HepG2 (cell line): ENCODE measurements at regions not wholly inside any gene's neighbourhood (a gene's known extent, or its start where the extent isn't known, plus 50 kb on each side); places are given as distances from the start of the nearest gene placed in this dataset.

ENCODE experiments used
- FOXA1 ChIP-seq, 2 experiments: fragments of 450-650 bp in 1 of 2; sonication (generic) in 1 of 2; formaldehyde crosslinking in 1 of 2; IDR thresholded peaks; 2 replicates each; pipeline versions ENCODE4 v1.4.0 to v1.6.1; 2016 to 2020; ENCODE audit warnings: missing genetic modification reagents in 1 of 2
- FOXK1 ChIP-seq: sonication (generic); formaldehyde crosslinking; IDR thresholded peaks from 2 replicates; pipeline ENCODE4 v1.4.0; 2020; ENCODE audit warnings: low read depth, missing genetic modification reagents, borderline replicate concordance
- FOXP1 ChIP-seq, 2 experiments: fragments of 450-650 bp in 1 of 2; IDR thresholded peaks; 2 replicates each; pipeline ENCODE4 v1.6.1; 2017 to 2018; ENCODE audit warnings: antibody characterized with exemption in 1 of 2
- HNF4A ChIP-seq: sonication (generic); formaldehyde crosslinking; IDR thresholded peaks from 2 replicates; pipeline ENCODE4 v1.4.0; 2020; ENCODE audit warnings: missing genetic modification reagents
- HOXA7 ChIP-seq: sonication (generic); formaldehyde crosslinking; IDR thresholded peaks from 2 replicates; pipeline ENCODE4 v1.8.1; 2022; ENCODE audit warnings: mild to moderate bottlenecking, missing genetic modification reagents, moderate library complexity
- IRF2 ChIP-seq: IDR thresholded peaks from 2 replicates; pipeline ENCODE4 v1.6.1; 2018; ENCODE audit warnings: missing genetic modification reagents, missing compliant biosample characterization
- KAT2B ChIP-seq: fragments of 150-350 bp; IDR thresholded peaks from 2 replicates; pipeline ENCODE4 v1.6.1; 2014; ENCODE audit warnings: low read depth, low read length, borderline replicate concordance
- MEIS1 ChIP-seq: sonication (generic); formaldehyde crosslinking; IDR thresholded peaks from 2 replicates; pipeline ENCODE4 v1.9.0; 2021; ENCODE audit warnings: mild to moderate bottlenecking, missing genetic modification reagents, moderate library complexity, borderline replicate concordance
- MTF1 ChIP-seq: sonication (generic); formaldehyde crosslinking; IDR thresholded peaks from 2 replicates; pipeline ENCODE4 v1.5.0; 2020; ENCODE audit warnings: missing genetic modification reagents
- MXD4 ChIP-seq: IDR thresholded peaks from 2 replicates; pipeline ENCODE4 v1.6.1; 2016; ENCODE audit warnings: mild to moderate bottlenecking, missing biosample characterization, missing genetic modification reagents
- NCOA2 ChIP-seq: sonication (generic); formaldehyde crosslinking; IDR thresholded peaks from 2 replicates; pipeline ENCODE4 v1.8.0; 2022; ENCODE audit warnings: inconsistent platforms
- NFKBIZ ChIP-seq: IDR thresholded peaks from 2 replicates; pipeline ENCODE4 v1.6.1; 2018; ENCODE audit warnings: missing genetic modification reagents, missing compliant biosample characterization
- PCBP1 ChIP-seq: fragments of 200-400 bp; formaldehyde crosslinking; IDR thresholded peaks from 2 replicates; pipeline ENCODE4 v1.6.1; 2017; ENCODE audit warnings: mild to moderate bottlenecking, low read depth, low read length, borderline replicate concordance
- PHB2 ChIP-seq: fragments of 450-650 bp; IDR thresholded peaks from 2 replicates; pipeline ENCODE4 v1.6.1; 2018; ENCODE audit not compliant: partially characterized antibody
- RFX1 ChIP-seq: fragments of 450-650 bp; IDR thresholded peaks from 2 replicates; pipeline ENCODE4 v1.6.1; 2017
- SAP130 ChIP-seq: IDR thresholded peaks from 2 replicates; pipeline ENCODE4 v1.6.1; 2016; ENCODE audit warnings: low read depth
- SKI ChIP-seq: fragments of 450-650 bp; IDR thresholded peaks from one replicate; pipeline ENCODE4 v1.6.1; 2018; ENCODE audit warnings: mild to moderate bottlenecking; ENCODE audit not compliant: partially characterized antibody
- SOX5 ChIP-seq: IDR thresholded peaks from 2 replicates; pipeline ENCODE4 v1.6.1; 2016; ENCODE audit warnings: borderline replicate concordance
- TCF12 ChIP-seq, 2 experiments: fragments of 450-650 bp in 1 of 2; sonication (generic) in 1 of 2; formaldehyde crosslinking in 1 of 2; IDR thresholded peaks; 2 replicates each; pipeline versions ENCODE4 v1.6.1 to v1.8.0; 2017 to 2022; ENCODE audit warnings: antibody characterized with exemption in 1 of 2, mild to moderate bottlenecking in 1 of 2, missing genetic modification reagents in 1 of 2, moderate library complexity in 1 of 2
- ZFP1 ChIP-seq: IDR thresholded peaks from 2 replicates; pipeline ENCODE4 v1.6.1; 2016
- ZNF605 ChIP-seq: sonication (generic); formaldehyde crosslinking; IDR thresholded peaks from 2 replicates; pipeline ENCODE4 v1.8.0; 2022; ENCODE audit warnings: mild to moderate bottlenecking, missing genetic modification reagents
- ZNF670 ChIP-seq: sonication (generic); formaldehyde crosslinking; IDR thresholded peaks from 2 replicates; pipeline ENCODE4 v1.8.0; 2022; ENCODE audit warnings: mild to moderate bottlenecking, missing genetic modification reagents, borderline replicate concordance
- ZNF713 ChIP-seq: sonication (generic); formaldehyde crosslinking; IDR thresholded peaks from 2 replicates; pipeline ENCODE4 v1.4.0; 2020; ENCODE audit warnings: mild to moderate bottlenecking, missing genetic modification reagents
- ZNF746 ChIP-seq: sonication (generic); formaldehyde crosslinking; IDR thresholded peaks from 2 replicates; pipeline ENCODE4 v1.8.0; 2022; ENCODE audit warnings: mild to moderate bottlenecking, missing genetic modification reagents
- ZNF749 ChIP-seq: sonication (generic); formaldehyde crosslinking; IDR thresholded peaks from 2 replicates; pipeline ENCODE4 v1.8.0; 2022; ENCODE audit warnings: mild to moderate bottlenecking, missing genetic modification reagents, moderate library complexity, borderline replicate concordance
- ZNF773 ChIP-seq: sonication (generic); formaldehyde crosslinking; IDR thresholded peaks from 2 replicates; pipeline ENCODE4 v1.4.0; 2020; ENCODE audit warnings: missing genetic modification reagents, borderline replicate concordance
- ZNF788 ChIP-seq: sonication (generic); formaldehyde crosslinking; IDR thresholded peaks from 2 replicates; pipeline ENCODE4 v1.5.0; 2020; ENCODE audit warnings: mild to moderate bottlenecking, missing genetic modification reagents, borderline replicate concordance
- TF ChIP-seq, protein P1 (sequence below): sonication (generic); formaldehyde crosslinking; IDR thresholded peaks from 2 replicates; pipeline ENCODE4 v1.8.0; 2022; ENCODE audit warnings: missing genetic modification reagents, low read depth, mild to moderate bottlenecking, borderline replicate concordance
- TF ChIP-seq, protein P2 (sequence below): IDR thresholded peaks from 2 replicates; pipeline ENCODE4 v1.6.1; 2016

GRCh38 chr21:43299441-43300277, 127.3 kb downstream of the SIK1 start (continued):
- TF ChIP-seq ZNF749 = 0 out of 2 replicates have a peak, but pooled peaks have one; percentile 10
- no peak for TF ChIP-seq PCBP1
- no peak for TF ChIP-seq IRF2
- no peak for TF ChIP-seq RFX1
- 0 out of 2 replicates have a peak, but pooled peaks have one; percentile 17 for TF ChIP-seq SAP130 (CRISPR knock-in tag)
- TF ChIP-seq ZNF670 (CRISPR knock-in tag) = no peak
- TF ChIP-seq, protein P1, sequence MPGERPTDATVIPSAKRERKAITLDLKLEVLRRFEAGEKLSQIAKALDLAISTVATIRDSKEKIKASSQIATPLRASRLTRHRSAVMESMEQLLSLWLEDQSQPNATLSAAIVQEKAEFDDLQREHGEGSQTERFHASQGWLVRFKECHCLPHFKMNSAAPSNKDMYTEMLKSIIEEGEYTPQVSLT (CRISPR knock-in tag) = no peak
- TF ChIP-seq SOX5 (CRISPR knock-in tag) = peak; percentile 80
- no peak for TF ChIP-seq SKI
- peak; percentile 72; the same call in 1 of the 2 replicates for TF ChIP-seq ZNF605 (CRISPR knock-in tag)
- no peak for TF ChIP-seq ZFP1
- TF ChIP-seq ZNF788 = peak; percentile 35; the same call in 1 of the 2 replicates
- 0 out of 2 replicates have a peak, but pooled peaks have one; percentile 42 for TF ChIP-seq NFKBIZ (CRISPR knock-in tag)
- no peak for TF ChIP-seq KAT2B
- peak; percentile 79; the same call in 1 of the 2 replicates for TF ChIP-seq ZNF746
- no peak for TF ChIP-seq MXD4 (CRISPR knock-in tag)
- TF ChIP-seq FOXK1 (CRISPR knock-in tag) = peak; percentile 69; the same call in 1 of the 2 replicates
- TF ChIP-seq FOXA1 (IDR thresholded peaks at IDR 0.05) = no peak
- peak; percentile 49; the same call in 1 of the 2 replicates for TF ChIP-seq FOXA1 (CRISPR knock-in tag; IDR thresholded peaks at IDR 0.05)
- peak; percentile 52 for TF ChIP-seq HNF4A (CRISPR knock-in tag)
- TF ChIP-seq PHB2 = no peak
- TF ChIP-seq TCF12 (IDR thresholded peaks at IDR 0.05) = no peak
- peak; percentile 79; the same call in 1 of the 2 replicates for TF ChIP-seq TCF12 (CRISPR knock-in tag; IDR thresholded peaks at IDR 0.05)
- TF ChIP-seq, protein P2, sequence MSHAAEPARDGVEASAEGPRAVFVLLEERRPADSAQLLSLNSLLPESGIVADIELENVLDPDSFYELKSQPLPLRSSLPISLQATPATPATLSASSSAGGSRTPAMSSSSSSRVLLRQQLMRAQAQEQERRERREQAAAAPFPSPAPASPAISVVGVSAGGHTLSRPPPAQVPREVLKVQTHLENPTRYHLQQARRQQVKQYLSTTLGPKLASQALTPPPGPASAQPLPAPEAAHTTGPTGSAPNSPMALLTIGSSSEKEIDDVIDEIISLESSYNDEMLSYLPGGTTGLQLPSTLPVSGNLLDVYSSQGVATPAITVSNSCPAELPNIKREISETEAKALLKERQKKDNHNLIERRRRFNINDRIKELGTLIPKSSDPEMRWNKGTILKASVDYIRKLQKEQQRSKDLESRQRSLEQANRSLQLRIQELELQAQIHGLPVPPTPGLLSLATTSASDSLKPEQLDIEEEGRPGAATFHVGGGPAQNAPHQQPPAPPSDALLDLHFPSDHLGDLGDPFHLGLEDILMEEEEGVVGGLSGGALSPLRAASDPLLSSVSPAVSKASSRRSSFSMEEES (CRISPR knock-in tag) = peak; percentile 38; the same call in 1 of the 2 replicates
- peak; percentile 75 for TF ChIP-seq NCOA2
- TF ChIP-seq HOXA7 (CRISPR knock-in tag) = 0 out of 2 replicates have a peak, but pooled peaks have one; percentile 42
- no peak for TF ChIP-seq MTF1 (CRISPR knock-in tag)
- peak; percentile 62; the same call in 1 of the 2 replicates for TF ChIP-seq MEIS1
- TF ChIP-seq ZNF713 (CRISPR knock-in tag) = 0 out of 2 replicates have a peak, but pooled peaks have one; percentile 36
- TF ChIP-seq ZNF773 (CRISPR knock-in tag) = no peak
- no peak for TF ChIP-seq FOXP1 (IDR thresholded peaks at IDR 0.05)
- peak; percentile 64 for TF ChIP-seq FOXP1 (CRISPR knock-in tag; IDR thresholded peaks at IDR 0.05)
